Breast epithelium (tissue), 4 donors: ENCODE measurements at regions not wholly inside any gene's neighbourhood (a gene's known extent, or its start where the extent isn't known, plus 50 kb on each side); places are given as distances from the start of the nearest gene placed in this dataset.

Source experiments
- DNase-seq, 2 donors: peaks; one replicate each; pipeline ENCODE4 v3.0.0-alpha.2; 2019; ENCODE audit warnings: low spot score in 2 of 2
- H3K27ac ChIP-seq, 2 donors: fragments of 200-600 bp; sonication (generic) in 1 of 2; one replicate each; pipeline ENCODE4 v1.5.1; 2016 to 2019; ENCODE audit warnings: mild to moderate bottlenecking in 1 of 2
- H3K27me3 ChIP-seq, 2 donors: fragments of 200-600 bp; sonication (generic) in 1 of 2; one replicate each; pipeline versions ENCODE4 v1.5.1 to v1.6.0; 2017 to 2019; ENCODE audit warnings: control low read depth in 1 of 2, mild to moderate bottlenecking in 1 of 2
- H3K36me3 ChIP-seq: fragments of 200-600 bp; one replicate; pipeline ENCODE4 v1.5.1; 2019
- H3K4me1 ChIP-seq, 2 donors: fragments of 200-600 bp; sonication (generic); one replicate each; pipeline ENCODE4 v1.5.1; 2016 to 2019; ENCODE audit warnings: control low read depth in 1 of 2
- H3K4me3 ChIP-seq, 3 donors: fragments of 200-600 bp; sonication (generic); 1 replicate in 2 of 3; 2 replicates in 1 of 3; pipeline ENCODE4 v1.5.1; 2016 to 2019; ENCODE audit warnings: mild to moderate bottlenecking in 3 of 3, moderate library complexity in 2 of 3
- H3K9me3 ChIP-seq, 2 donors: fragments of 200-600 bp; sonication (generic) in 1 of 2; one replicate each; pipeline ENCODE4 v1.5.1; 2016 to 2019; ENCODE audit warnings: control low read depth in 1 of 2
- CTCF ChIP-seq, 3 donors: fragments of 450-650 bp; IDR thresholded peaks; one replicate each; pipeline ENCODE4 v1.5.1; 2016 to 2017; ENCODE audit warnings: antibody characterized with exemption in 3 of 3, mild to moderate bottlenecking in 3 of 3, moderate library complexity in 3 of 3
- POLR2A ChIP-seq: fragments of 450-650 bp; IDR thresholded peaks from one replicate; pipeline ENCODE4 v1.6.1; 2016; ENCODE audit warnings: antibody characterized with exemption, mild to moderate bottlenecking, moderate library complexity
- POLR2AphosphoS5 ChIP-seq, 3 donors: sonication (generic); formaldehyde crosslinking; IDR thresholded peaks; one replicate each; pipeline ENCODE4 v1.6.1; 2017; ENCODE audit warnings: antibody characterized with exemption in 3 of 3
- intact Hi-C: fragments of 100-400 bp; cut with DNase I; formaldehyde crosslinking; loops from one replicate; pipeline ENCODE4 v1.15.1; 2023; ENCODE audit warnings: low total_unique reads

DNA sequence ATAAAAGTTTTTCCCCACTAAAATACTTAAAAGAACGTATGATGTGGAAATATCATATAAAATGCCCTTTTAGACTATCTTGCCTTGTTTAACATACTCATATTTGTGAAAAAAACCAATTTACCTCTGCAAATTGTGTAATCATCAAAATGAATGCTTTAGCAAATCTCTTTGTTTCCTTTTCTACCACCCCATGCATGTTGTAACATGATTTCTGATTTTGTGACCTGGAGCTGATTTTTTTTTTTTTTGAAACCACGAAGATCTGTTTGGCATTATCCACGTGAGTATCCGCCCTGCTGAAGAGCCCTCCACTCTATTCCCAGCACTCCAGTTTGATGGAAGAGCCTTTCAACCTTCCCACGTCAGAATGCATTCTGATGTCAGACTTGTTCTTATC, 245.8 kb upstream of the NBEA start:
- H3K36me3 ChIP-seq: no peaks in the 10 kb centered on the region
- intact Hi-C loops: no loop called here

DNA sequence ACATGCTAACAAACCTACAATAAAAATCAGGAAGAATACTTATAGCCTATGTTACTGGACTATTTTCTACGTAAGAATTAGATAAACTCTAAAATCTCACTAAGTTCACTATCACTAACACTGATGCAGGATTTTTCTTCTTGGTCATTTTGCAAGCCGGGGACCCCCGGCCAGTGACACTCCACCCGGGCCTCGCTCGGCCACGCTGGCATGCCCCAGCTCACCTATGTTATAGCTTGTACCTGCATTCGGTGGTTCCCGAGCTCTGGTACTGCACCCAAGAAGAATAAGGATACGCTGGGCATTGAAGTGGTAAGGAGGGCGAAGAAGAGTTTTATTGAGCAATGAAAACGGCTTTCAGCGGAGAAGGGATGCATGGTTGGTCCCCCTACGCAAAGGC, 245.3 kb upstream of the NBEA start:
- no peak overlapping the region for H3K27ac ChIP-seq
- no peaks in the 10 kb centered on the region for H3K27me3 ChIP-seq
- no peaks in the 10 kb centered on the region for H3K9me3 ChIP-seq
- DNase-seq: no peak
- no peaks in the 10 kb centered on the region for H3K36me3 ChIP-seq
- no peak overlapping the region for H3K4me3 ChIP-seq
- H3K4me1 ChIP-seq: no peaks in the 10 kb centered on the region
- TF ChIP-seq POLR2A (no peak), CTCF (IDR thresholded peaks at IDR 0.05) (no peak), POLR2AphosphoS5 (IDR thresholded peaks at IDR 0.05) (no peak)
- intact Hi-C loops: no loop called here

More for the DNA sequence above, 245.8 kb upstream of the NBEA start:
- Histone ChIP-seq H3K9me3 (no peaks in the 10 kb centered on the region), H3K4me3 (no peak overlapping the region), H3K4me1 (no peaks in the 10 kb centered on the region), H3K27ac (no peak overlapping the region), H3K27me3 (no peaks in the 10 kb centered on the region)
- DNase-seq: no peak
- TF ChIP-seq CTCF (IDR thresholded peaks at IDR 0.05) (no peak), POLR2AphosphoS5 (IDR thresholded peaks at IDR 0.05) (no peak), POLR2A (no peak)

GRCh38 chr13:34698945-34699344, 243.1 kb upstream of the NBEA start:
- no peaks in the 10 kb centered on the region for H3K9me3 ChIP-seq
- no peak overlapping the region for H3K27ac ChIP-seq
- no peak for DNase-seq
- H3K4me1 ChIP-seq: no peaks in the 10 kb centered on the region
- no peaks in the 10 kb centered on the region for H3K36me3 ChIP-seq
- no peaks in the 10 kb centered on the region for H3K27me3 ChIP-seq
- TF ChIP-seq POLR2AphosphoS5 (IDR thresholded peaks at IDR 0.05) (no peak), POLR2A (no peak), CTCF (IDR thresholded peaks at IDR 0.05) (no peak)
- intact Hi-C loops: no loop called here
- no peak overlapping the region for H3K4me3 ChIP-seq

- Histone ChIP-seq H3K4me3 (no peak overlapping the region), H3K9me3 (no peaks in the 10 kb centered on the region), H3K4me1 (no peaks in the 10 kb centered on the region), H3K36me3 (no peaks in the 10 kb centered on the region), H3K27ac (no peak overlapping the region), H3K27me3 (no peaks in the 10 kb centered on the region)
- intact Hi-C loops: no loop called here
- no peak for TF ChIP-seq POLR2A
- no peak for TF ChIP-seq POLR2AphosphoS5 (IDR thresholded peaks at IDR 0.05)
- no peak for TF ChIP-seq CTCF (IDR thresholded peaks at IDR 0.05)
- no peak for DNase-seq
Observed at GRCh38 chr13:34700155-34700554, 241.9 kb upstream of the NBEA start.

DNA sequence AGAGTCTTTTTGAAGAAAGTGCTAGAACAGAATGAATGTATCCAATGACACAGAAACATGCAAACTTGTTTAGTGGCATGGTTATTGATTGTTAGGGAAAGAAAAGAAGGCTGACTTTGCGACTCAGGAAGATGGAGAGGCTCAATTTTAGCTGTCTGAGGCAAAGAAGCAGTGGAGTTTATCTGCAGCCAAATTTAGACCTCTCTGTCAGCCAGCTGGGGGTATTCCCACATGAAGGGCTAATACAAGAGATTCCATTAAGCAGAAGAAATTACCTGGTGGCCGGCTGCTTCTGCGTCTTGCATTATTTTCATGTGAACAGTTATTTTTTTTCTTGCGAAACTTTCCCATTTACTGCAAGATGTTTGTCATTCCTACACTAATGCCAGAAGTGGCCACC, 240.2 kb upstream of the NBEA start:
- Histone ChIP-seq H3K36me3 (no peaks in the 10 kb centered on the region), H3K27ac (no peak overlapping the region), H3K4me1 (no peaks in the 10 kb centered on the region), H3K27me3 (no peaks in the 10 kb centered on the region), H3K4me3 (no peak overlapping the region), H3K9me3 (no peaks in the 10 kb centered on the region)
- DNase-seq: no peak
- intact Hi-C loops: no loop called here
- TF ChIP-seq POLR2A (no peak), POLR2AphosphoS5 (IDR thresholded peaks at IDR 0.05) (no peak), CTCF (IDR thresholded peaks at IDR 0.05) (no peak)
